HG03066 (cell line): ENCODE measurements at regions not wholly inside any gene's neighbourhood (a gene's known extent, or its start where the extent isn't known, plus 50 kb on each side); places are given as distances from the start of the nearest gene placed in this dataset.
A peak's percentile ranks its signal among the peaks of the same experiment; 100 is the strongest.
"Not testable (repeated sequence)": the region's sequence is repeated elsewhere in the genome, so short reads cannot be mapped to it uniquely, and the experiment has no call there.

Experiments
- ATAC-seq: cut with Tn5 transposase; IDR thresholded peaks from one replicate; pipeline ENCODE4 v1.9.1; 2021; ENCODE audit warnings: low read depth; ENCODE audit not compliant: unreplicated experiment

DNA sequence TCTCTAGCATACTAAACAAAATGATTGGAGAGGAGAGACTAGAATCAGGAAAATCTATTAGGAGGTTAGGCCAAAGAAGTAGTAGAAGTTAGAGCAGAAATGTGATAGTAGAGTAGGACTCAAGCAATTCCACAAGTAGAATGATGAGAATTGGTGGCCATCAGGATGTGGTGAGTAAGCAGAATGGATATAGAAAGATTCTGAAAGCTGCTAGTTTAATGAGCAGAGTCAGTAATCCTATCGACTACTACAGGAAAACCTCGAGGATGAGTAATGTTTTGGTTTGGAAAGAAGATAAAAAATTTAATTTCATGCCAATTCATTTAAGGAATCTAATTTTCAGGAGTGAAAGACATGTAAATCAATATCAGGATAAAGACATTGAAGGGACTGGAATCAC is 648.3 kb upstream of the PHF14 start:
- no peak for ATAC-seq

GRCh38 chr7:10343108-10343507 is 630.6 kb upstream of the PHF14 start:
- ATAC-seq: no peak

GRCh38 chr7:10346032-10346431 is 627.6 kb upstream of the PHF14 start:
- no peak for ATAC-seq

- ATAC-seq: no peak
These were observed 617.9 kb upstream of the PHF14 start for GRCh38 chr7:10355816-10356215.

GRCh38 chr7:10360050-10360449 is 613.6 kb upstream of the PHF14 start:
- no peak for ATAC-seq

- no peak for ATAC-seq
These were observed 571.9 kb upstream of the PHF14 start for GRCh38 chr7:10401793-10402192.

- ATAC-seq: peak; percentile 90
These were observed 561.2 kb upstream of the PHF14 start for GRCh38 chr7:10412422-10413019.

DNA sequence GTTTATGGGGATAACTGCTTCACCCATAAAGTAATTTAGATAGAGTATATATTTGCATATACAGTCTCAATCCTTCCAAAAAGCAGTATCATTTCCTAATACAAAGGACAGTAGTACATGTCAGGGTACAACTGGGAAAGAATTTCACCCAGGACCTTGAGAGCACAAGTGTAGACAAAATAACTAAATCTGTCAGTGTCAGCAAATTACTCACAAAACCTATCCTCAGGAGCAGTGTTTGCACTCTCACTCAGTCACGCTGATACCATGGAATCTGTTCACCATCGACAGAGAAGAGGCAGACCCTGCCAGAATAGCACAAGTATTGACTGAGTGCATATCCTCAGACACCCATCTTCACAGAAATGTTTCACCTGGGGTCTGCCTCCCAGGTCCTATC is 554.7 kb upstream of the PHF14 start:
- no peak for ATAC-seq

DNA sequence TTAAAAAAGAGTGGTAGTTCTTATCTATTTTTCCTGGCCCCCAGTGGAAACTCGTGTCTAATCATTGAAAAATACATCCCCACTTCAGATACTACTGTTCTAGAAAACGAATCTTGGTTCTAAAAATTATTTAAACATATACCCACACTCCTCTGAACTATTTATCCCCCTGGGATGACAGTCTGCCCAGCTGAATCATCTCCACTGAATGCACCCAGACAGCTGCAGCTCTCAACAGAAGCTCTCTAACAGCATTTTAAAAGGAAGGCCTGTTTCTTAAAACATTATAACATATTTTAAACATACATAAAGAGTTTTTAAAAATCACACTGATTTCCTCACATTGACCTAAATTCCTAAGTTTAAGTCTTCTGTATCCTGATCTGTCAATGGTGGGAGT is 544.6 kb upstream of the PHF14 start:
- no peak for ATAC-seq

DNA sequence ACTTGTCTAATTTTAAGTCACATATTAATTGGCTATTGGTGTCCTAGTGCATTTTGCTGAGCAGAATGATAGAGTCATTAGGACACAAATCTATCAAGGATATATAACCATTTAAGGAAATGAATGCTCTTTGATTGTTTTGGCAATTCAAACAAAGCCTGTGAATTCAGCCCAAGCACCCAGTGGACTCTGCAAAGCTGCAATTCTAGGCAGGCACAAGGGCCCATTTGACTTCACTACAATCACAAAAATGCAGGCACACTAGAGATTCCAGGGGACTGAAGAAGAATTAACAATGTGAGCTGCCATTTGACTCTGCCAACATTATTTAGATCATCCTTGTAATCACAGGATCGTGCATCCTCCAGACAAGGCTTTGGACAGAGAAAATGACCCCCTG is 544.2 kb upstream of the PHF14 start:
- no peak for ATAC-seq

DNA sequence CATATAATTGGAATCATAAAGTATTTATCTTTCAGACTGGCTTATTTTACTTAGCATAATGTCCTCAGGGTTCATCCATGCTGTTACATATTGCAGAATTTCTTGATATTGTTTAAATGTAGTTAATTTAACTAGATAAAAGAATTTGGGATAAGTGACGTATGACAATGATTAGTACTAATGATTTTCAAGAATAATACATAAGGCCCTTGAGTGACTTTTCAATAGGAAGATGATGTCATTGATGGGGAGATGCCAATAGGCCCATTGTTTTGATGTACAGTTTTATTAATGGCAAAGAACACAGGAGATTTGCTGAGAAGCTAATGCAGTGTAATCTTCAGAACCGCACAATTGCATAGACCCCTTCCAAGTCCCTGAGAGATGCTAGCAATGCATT is 537.4 kb upstream of the PHF14 start:
- no peak for ATAC-seq

DNA sequence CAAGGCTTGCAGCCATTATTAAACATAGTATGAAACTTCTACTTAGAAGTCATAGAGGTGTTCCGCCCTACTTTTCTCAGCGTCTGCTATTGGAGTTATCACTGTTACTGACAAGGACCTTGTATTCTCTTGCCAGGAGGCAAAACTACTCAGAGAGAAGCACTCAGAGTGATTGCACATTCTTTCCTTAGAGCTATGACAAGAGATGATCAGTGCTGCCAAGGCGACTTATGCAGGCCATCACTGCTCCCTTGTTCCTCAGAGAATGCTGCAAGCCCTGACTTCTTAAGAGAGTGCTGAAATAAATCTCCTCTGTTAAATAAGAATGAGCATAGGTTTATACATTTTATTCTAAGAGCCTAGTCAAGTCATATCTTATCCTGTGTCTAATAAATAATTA is 534.6 kb upstream of the PHF14 start:
- ATAC-seq: no peak

DNA sequence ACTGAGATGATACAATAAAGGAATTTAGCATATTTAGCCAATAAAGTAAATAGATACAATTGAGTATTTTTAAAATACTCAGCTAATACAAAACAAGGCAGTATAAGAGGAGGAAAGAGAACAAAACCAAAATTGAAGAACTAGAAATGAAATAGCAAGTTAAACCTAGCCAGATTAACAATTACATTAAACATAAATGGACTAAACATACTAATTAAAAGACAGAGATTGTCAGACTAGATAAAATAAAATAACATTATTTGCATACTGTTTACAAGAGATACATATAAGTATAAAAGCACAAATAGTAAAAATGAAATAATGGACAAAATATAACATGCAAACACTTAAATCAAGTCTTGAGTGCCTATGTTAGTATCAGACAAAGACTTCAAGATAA is 517.7 kb upstream of the PHF14 start:
- ATAC-seq: no peak

DNA sequence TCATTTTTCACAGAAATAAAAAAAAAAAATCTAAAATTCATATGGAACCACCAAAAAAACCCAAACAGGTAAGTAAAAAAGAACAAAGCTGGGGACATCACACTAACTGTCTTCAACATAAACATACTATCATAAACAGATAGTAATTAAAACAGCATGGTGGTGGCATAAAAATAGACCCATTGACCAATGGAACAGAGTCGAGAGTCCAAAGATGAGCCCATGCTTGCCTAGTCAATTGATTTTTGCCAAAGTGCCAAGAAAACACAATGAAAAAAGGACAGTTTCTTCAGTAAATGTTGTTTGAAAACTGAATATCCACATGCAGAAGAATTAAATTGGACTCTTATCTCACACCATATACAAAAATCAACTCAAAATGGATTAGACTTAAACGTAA is 513.2 kb upstream of the PHF14 start:
- no peak for ATAC-seq

DNA sequence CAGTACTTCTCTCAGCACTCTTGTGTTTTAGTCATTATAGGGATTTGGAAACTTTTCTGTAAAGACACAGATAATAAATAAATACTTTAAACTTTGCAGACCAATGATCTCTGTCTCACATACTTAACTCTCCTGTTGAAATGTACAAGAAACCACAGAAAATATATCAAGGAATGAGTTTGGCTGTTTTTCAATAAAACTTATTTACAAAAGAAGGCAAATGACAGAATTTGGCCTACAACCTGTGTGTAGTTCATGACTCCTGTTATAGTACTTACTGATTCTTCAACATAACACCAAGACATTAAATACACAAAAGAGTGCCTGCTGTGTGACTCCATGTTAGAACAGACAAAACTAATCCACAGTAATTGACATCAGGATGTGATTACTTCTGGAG is 510.0 kb upstream of the PHF14 start:
- ATAC-seq: no peak

DNA sequence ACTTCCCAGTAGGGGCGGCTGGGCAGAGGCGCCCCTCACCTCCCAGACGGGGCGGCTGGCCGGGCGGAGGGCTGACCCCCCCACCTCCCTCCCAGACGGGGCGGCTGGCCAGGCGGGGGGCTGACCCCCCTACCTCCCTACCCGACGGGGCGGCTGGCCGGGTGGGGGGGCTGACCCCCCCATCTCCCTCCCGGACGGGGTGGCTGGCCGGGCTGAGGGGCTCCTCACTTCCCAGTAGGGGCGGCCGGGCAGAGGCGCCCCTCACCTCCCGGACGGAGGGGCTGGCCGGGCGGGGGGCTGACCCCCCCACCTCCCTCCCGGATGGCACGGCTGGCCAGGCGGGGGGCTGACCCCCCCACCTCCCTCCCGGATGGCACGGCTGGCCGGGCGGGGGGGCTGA is 508.1 kb upstream of the PHF14 start:
- ATAC-seq: not testable (repeated sequence)

GRCh38 chr7:10468908-10469307 is 504.8 kb upstream of the PHF14 start:
- ATAC-seq: no peak

DNA sequence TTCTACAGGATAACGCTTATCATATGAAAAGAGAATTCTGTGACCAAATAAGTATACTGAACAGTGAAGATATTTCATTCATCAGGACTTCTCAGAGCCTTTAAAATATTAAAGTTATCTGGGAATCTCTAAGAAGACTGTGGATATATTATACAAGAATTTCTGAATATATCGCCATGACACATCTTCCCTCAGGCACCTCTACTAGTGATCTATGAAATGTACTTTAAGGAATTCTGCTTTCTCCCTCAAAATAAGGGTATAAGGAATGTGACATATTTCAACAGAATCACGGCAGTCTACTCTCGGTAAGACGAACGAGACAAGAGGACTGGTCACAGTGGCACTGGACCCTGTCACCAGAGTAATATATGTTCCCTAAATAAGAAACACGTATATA is 504.2 kb upstream of the PHF14 start:
- ATAC-seq: no peak

GRCh38 chr7:10471280-10472058 is 502.2 kb upstream of the PHF14 start:
- no peak for ATAC-seq

DNA sequence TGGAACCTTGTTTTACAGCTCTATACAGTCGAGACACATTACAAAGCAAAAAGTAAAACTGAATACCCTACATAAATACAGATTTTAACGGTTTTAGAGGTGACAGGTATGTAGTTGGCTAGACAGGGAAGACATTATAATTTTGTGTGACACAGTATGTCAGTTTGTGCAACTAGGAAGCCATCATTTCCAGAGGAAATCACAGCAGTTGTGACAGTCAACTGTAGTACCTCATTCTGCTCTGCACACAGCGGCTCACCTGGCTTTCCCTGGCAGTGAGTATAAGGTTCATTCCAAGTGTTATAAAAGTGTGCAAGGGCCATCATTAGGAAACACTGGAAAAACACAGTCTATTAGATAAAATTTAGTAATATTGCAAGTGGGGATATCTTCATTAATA is 501.6 kb upstream of the PHF14 start:
- no peak for ATAC-seq

DNA sequence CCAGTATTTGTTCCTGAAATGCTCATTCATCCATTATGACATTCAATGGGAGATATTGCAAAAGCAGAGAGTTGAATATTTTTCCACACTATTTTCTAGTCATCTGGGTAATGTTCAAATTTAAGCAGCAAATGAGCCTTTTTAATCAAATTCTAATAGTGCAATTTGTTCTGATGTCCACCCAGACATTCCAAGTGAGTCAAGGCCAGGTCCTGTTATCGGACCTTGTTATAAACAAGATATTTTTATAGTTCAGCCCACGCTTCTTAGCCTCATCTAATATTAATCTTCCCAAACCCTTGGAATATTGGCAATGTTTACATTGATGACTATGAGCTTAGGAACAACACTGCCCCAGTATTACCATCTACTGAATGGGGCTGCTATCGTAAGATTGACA is 500.1 kb upstream of the PHF14 start:
- no peak for ATAC-seq

DNA sequence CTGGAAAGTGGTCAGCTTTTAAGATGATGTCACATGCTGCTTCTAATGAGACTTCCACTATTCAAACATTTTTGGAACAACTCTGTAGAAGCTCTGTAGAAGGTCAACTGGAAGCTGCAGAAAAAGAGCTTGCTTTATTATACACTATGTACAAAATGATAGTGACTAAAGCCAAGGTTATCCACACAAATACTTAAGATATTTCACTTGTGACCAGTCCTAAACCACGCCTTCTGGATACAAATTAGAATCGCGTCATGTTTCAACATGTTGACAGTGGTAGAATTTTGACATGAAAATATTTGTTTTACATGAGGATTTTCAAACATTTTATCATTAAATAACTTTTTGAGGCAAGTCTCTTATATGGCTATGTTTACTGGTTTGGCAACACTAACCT is 499.6 kb upstream of the PHF14 start:
- ATAC-seq: no peak
